OCI-LY3 (cell line): ENCODE measurements at regions not wholly inside any gene's neighbourhood (a gene's known extent, or its start where the extent isn't known, plus 50 kb on each side); places are given as distances from the start of the nearest gene placed in this dataset.
"Not testable (repeated sequence)": the region's sequence is repeated elsewhere in the genome, so short reads cannot be mapped to it uniquely, and the experiment has no call there.

Experiments used
- H2AFZ ChIP-seq: fragments of 200-600, 300-600 bp; shearing (Covaris generic); 2 replicates; pipeline ENCODE4 v1.6.0; 2014; ENCODE audit warnings: antibody characterized with exemption, low read depth, low read length
- H3K27ac ChIP-seq: fragments of 200-600, 300-600 bp; sonication (generic); 2 replicates; pipeline ENCODE4 v1.5.1; 2014; ENCODE audit warnings: mild to moderate bottlenecking, low read length, moderate library complexity, mixed read lengths
- H3K27me3 ChIP-seq: fragments of 200-600, 300-600 bp; sonication (generic); 2 replicates; pipeline ENCODE4 v1.6.1; 2014; ENCODE audit warnings: low read depth, low read length, mixed read lengths
- H3K36me3 ChIP-seq: fragments of 200-600, 300-600 bp; sonication (generic); replicated peaks from 2 replicates; pipeline ENCODE3; 2014; ENCODE audit warnings: low read depth, low read length, mixed read lengths
- H3K4me1 ChIP-seq: fragments of 300-600, 200-600 bp; sonication (generic); 2 replicates; pipeline ENCODE4 v1.6.1; 2014; ENCODE audit warnings: low read length, mixed read lengths
- H3K4me2 ChIP-seq: fragments of 200-600, 300-600 bp; sonication (generic); 2 replicates; pipeline ENCODE4 v1.6.1; 2014; ENCODE audit warnings: low read length, mixed read lengths
- H3K4me3 ChIP-seq: fragments of 300-600, 200-600 bp; sonication (generic); 2 replicates; pipeline ENCODE4 v1.5.1; 2014; ENCODE audit warnings: antibody characterized with exemption, mild to moderate bottlenecking, low read length, moderate library complexity
- H3K79me2 ChIP-seq: fragments of 300-600, 200-600 bp; shearing (Covaris generic); 2 replicates; pipeline ENCODE4 v1.6.1; 2014; ENCODE audit warnings: mild to moderate bottlenecking, low read length, mixed read lengths
- H3K9ac ChIP-seq: fragments of 300-600, 200-600 bp; shearing (Covaris generic); 2 replicates; pipeline ENCODE4 v1.6.0; 2014; ENCODE audit warnings: mild to moderate bottlenecking, low read length, moderate library complexity
- H3K9me3 ChIP-seq: fragments of 200-600, 300-600 bp; shearing (Covaris generic); 2 replicates; pipeline ENCODE4 v1.6.1; 2014; ENCODE audit warnings: low read length, mixed read lengths; ENCODE audit not compliant: insufficient read depth
- H4K20me1 ChIP-seq: fragments of 200-600, 300-600 bp; sonication (generic); 2 replicates; pipeline ENCODE4 v1.6.1; 2016; ENCODE audit warnings: low read length, mixed read lengths; ENCODE audit not compliant: insufficient read depth
- CTCF ChIP-seq: fragments of 200-600, 300-600 bp; sonication (generic); IDR thresholded peaks from 2 replicates; pipeline ENCODE4 v1.5.1; 2014; ENCODE audit warnings: antibody characterized with exemption, low read length, low read depth
- EZH2phosphoT487 ChIP-seq: fragments of 200-600 bp; shearing (Covaris generic); IDR thresholded peaks from 2 replicates; pipeline ENCODE4 v1.6.1; 2018; ENCODE audit warnings: antibody characterized with exemption, mixed run types, low read depth

- H3K36me3 ChIP-seq: no peaks in the 10 kb centered on the region
- H3K9ac ChIP-seq: no peak overlapping the region
- H3K9me3 ChIP-seq: no peaks in the 10 kb centered on the region
- no peak overlapping the region for H2AFZ ChIP-seq
- no peak overlapping the region for H3K4me2 ChIP-seq
- no peaks in the 10 kb centered on the region for H4K20me1 ChIP-seq
- no peak overlapping the region for H3K27ac ChIP-seq
- H3K4me3 ChIP-seq: no peak overlapping the region
- no peaks in the 10 kb centered on the region for H3K27me3 ChIP-seq
- no peaks in the 10 kb centered on the region for H3K79me2 ChIP-seq
- TF ChIP-seq EZH2phosphoT487 (no peak), CTCF (no peak)
- no peaks in the 10 kb centered on the region for H3K4me1 ChIP-seq
Observed at GRCh38 chrX:138996268-138996667, 284.8 kb upstream of the FGF13 start.

GRCh38 chrX:138995458-138995857, 283.9 kb upstream of the FGF13 start:
- TF ChIP-seq EZH2phosphoT487 (no peak), CTCF (no peak)
- no peaks in the 10 kb centered on the region for H3K9me3 ChIP-seq
- H3K36me3 ChIP-seq: no peaks in the 10 kb centered on the region
- H3K4me3 ChIP-seq: no peak overlapping the region
- no peak overlapping the region for H3K27ac ChIP-seq
- H3K9ac ChIP-seq: no peak overlapping the region
- no peak overlapping the region for H3K4me2 ChIP-seq
- no peak overlapping the region for H2AFZ ChIP-seq
- no peaks in the 10 kb centered on the region for H3K79me2 ChIP-seq
- no peaks in the 10 kb centered on the region for H3K4me1 ChIP-seq
- no peaks in the 10 kb centered on the region for H3K27me3 ChIP-seq
- no peaks in the 10 kb centered on the region for H4K20me1 ChIP-seq

- not testable (repeated sequence) for H3K36me3 ChIP-seq, H3K27me3 ChIP-seq, H3K4me1 ChIP-seq, H3K9me3 ChIP-seq, H3K79me2 ChIP-seq, H3K4me3 ChIP-seq, H4K20me1 ChIP-seq, H3K27ac ChIP-seq, H2AFZ ChIP-seq, H3K9ac ChIP-seq, H3K4me2 ChIP-seq
Observed at GRCh38 chrX:138990425-138990824, 278.9 kb upstream of the FGF13 start.

GRCh38 chrX:138986866-138987265, 275.3 kb upstream of the FGF13 start:
- H4K20me1 ChIP-seq: no peaks in the 10 kb centered on the region

More at GRCh38 chrX:138986866-138987265, 275.3 kb upstream of the FGF13 start:
- no peak overlapping the region for H3K27ac ChIP-seq
- H3K36me3 ChIP-seq: no peaks in the 10 kb centered on the region
- no peaks in the 10 kb centered on the region for H3K27me3 ChIP-seq
- H3K9me3 ChIP-seq: no peaks in the 10 kb centered on the region
- no peak overlapping the region for H3K4me2 ChIP-seq
- no peak overlapping the region for H2AFZ ChIP-seq
- no peaks in the 10 kb centered on the region for H3K4me1 ChIP-seq
- TF ChIP-seq EZH2phosphoT487 (no peak), CTCF (no peak)
- H3K9ac ChIP-seq: no peak overlapping the region
- no peak overlapping the region for H3K4me3 ChIP-seq
- no peaks in the 10 kb centered on the region for H3K79me2 ChIP-seq
